A673 (cell line): ENCODE measurements at regions not wholly inside any gene's neighbourhood (a gene's known extent, or its start where the extent isn't known, plus 50 kb on each side); places are given as distances from the start of the nearest gene placed in this dataset.

Source experiments
- EZH2 ChIP-seq: fragments of 200-600 bp; sonication (generic); IDR thresholded peaks from 2 replicates; pipeline ENCODE4 v1.6.1; 2017; ENCODE audit warnings: borderline replicate concordance, low read depth, mild to moderate bottlenecking, mixed read lengths, antibody characterized with exemption, low read length; ENCODE audit not compliant: poor library complexity, severe bottlenecking
- TF ChIP-seq, protein P1 (sequence below): fragments of 300-800, 200-600 bp; sonication (generic); conservative IDR thresholded peaks from 2 replicates; pipeline ENCODE4 v1.5.1; 2017; ENCODE audit warnings: low read depth, mild to moderate bottlenecking, antibody characterized with exemption, low read length, moderate library complexity, mixed read lengths

DNA sequence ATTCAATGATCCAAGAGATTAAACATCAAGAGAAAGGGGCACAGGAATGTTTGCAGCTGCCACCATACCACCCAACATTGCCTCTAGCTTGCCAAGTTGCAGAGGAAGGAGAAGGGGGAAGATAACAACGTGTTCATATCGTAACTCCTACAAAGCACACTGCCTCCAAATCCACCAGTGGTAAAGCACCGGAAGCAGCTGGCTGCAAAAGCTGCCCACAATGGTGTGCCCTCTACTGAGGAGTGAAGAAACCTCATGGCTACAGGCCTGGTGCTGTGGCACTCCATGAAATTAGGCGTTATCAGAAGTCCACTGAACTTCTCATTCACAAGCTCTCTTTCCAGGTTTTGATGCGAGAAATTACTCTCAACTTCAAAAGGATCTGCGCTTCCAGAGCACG, 263.9 kb upstream of the STT3B start:
- TF ChIP-seq, protein P1, sequence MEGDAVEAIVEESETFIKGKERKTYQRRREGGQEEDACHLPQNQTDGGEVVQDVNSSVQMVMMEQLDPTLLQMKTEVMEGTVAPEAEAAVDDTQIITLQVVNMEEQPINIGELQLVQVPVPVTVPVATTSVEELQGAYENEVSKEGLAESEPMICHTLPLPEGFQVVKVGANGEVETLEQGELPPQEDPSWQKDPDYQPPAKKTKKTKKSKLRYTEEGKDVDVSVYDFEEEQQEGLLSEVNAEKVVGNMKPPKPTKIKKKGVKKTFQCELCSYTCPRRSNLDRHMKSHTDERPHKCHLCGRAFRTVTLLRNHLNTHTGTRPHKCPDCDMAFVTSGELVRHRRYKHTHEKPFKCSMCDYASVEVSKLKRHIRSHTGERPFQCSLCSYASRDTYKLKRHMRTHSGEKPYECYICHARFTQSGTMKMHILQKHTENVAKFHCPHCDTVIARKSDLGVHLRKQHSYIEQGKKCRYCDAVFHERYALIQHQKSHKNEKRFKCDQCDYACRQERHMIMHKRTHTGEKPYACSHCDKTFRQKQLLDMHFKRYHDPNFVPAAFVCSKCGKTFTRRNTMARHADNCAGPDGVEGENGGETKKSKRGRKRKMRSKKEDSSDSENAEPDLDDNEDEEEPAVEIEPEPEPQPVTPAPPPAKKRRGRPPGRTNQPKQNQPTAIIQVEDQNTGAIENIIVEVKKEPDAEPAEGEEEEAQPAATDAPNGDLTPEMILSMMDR, result no peak
- no peak for TF ChIP-seq EZH2
